ENCODE measurements at regions not wholly inside any gene's neighbourhood (a gene's known extent, or its start where the extent isn't known, plus 50 kb on each side); places are given as distances from the start of the nearest gene placed in this dataset.

DNA sequence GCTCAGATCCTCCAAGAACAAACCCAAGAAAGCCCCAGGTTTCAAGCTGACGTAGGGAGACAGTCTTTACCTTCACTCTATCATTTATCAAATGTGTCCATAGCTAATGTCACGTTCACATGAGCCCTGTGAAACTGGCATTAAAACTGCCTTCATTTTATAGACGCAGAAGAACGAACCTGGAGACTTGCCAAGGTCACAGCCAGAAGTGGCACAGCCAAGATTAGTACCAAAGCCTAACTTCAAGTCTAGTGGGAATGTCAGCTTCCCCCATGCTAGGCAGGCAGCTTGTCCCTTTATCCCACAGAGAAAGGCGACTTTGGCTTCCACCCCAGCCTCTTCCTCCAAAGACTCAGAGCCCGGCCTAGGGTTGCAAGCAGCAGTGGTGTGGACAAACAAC lies 517.2 kb downstream of the SHQ1 start:
- no peak for DNase-seq (ENCODE audit: low read depth, low spot score)

DNA sequence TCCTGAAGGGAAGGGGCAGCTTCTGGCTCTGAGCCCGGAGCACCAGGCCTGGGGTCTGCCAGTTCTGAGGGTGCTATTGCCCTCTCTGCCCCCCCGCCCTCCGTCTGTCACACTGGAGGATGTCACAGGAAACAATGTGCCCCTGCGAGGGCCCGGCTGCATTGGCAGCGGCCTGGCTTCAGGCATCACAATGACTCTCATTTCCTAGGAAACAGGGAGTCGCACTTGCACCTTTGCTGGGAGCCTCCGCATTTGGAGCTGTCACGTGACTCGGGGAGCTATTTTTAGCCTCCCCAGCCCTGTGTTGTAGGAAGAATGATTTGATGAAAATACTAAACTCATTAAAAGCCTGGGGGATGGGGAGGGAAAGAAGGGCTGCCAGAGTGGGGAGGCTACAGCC lies 518.9 kb downstream of the SHQ1 start:
- DNase-seq (ENCODE audit: low read depth, low spot score), result no peak

DNA sequence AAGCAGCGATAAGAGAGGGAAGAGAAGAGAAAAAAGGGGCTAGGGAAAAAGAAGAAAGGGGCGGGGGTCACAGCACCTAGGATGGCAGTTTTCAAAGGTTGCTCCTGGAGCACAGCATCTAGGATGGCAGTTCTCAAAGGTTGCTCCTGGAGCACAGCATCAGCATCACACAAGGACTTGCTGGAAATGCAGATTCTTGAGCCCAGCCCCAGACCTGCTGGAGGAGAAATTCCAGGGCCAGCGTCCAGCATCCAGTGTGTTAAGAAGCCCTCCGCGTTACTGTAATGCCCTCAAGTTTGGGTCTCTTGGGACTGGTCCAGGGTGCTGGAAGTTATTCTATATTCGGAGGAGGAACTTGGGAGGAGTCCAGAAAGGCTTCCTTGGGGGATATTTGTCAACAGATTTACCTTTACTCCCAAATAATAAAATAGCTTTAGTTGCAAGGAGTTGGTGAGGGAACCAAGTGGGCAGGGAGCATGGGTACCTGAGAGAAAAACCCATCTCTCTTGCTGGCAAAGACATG lies 519.4 kb downstream of the SHQ1 start:
- no peak for DNase-seq (ENCODE audit: low read depth, low spot score)

DNA sequence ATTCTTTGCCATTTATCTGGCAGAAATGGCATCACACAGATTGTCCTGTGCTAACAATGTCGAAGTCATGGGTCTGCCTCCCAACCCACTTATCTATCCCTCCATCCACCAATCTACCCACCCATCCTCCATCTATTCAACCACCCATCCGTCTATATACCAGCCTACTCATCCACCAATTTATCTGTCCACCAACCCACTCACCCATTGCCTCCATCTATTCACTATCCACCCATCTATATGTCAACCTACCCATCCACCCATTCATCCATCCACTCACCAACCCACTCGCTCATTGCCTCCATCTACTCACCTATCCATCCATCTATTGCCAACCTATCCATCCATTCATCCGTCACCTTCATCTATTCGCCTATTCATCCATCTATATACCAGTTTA lies 521.2 kb downstream of the SHQ1 start:
- no peak for DNase-seq (ENCODE audit: low read depth, low spot score)

DNA sequence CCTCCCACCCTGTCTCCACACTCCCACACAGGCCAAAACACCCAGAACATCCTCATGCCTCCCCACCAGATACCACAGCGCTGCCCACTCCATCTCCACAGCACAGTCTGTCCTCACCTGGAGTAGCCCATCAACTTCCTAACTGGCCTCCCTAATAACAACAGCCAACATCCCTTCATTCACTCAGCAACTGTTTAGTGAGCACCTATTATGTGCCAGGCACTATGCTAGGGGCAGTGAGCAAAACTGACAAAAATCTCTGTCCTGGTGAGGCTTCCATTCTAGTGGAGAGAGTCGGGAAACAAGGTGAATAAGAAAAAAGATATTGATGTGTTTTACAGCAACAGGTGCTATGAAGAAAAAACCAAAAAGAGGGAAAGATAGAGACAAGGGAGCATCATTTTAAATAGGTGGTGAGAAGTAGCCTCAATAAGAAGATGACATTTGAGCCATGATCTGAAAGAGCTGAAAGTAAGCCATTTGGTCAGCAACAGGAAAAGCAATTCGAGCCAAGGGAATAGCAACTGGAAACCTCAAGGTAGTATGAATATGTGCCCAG lies 523.9 kb downstream of the SHQ1 start:
- DNase-seq (ENCODE audit: low read depth, low spot score), result no peak

DNA sequence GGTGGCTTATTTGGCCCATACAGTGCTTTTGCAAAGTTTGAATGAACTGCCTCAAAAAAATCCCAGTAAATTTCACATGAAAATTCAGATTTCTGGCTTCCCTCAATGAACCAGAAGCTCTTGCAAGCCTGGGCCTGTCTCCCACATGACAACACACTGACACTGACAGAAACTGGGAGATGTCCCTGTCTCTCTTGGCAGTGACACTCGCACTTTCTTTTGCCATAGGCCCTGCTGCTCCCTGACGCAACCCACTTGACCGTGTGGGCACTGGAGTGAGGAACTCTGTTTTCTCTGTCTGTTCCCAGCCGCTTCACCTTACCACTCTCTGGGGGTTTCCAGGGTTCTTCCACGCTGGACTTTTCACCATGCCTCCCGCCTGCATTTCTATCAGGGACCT lies 524.5 kb downstream of the SHQ1 start:
- DNase-seq (ENCODE audit: low read depth, low spot score), result no peak

DNA sequence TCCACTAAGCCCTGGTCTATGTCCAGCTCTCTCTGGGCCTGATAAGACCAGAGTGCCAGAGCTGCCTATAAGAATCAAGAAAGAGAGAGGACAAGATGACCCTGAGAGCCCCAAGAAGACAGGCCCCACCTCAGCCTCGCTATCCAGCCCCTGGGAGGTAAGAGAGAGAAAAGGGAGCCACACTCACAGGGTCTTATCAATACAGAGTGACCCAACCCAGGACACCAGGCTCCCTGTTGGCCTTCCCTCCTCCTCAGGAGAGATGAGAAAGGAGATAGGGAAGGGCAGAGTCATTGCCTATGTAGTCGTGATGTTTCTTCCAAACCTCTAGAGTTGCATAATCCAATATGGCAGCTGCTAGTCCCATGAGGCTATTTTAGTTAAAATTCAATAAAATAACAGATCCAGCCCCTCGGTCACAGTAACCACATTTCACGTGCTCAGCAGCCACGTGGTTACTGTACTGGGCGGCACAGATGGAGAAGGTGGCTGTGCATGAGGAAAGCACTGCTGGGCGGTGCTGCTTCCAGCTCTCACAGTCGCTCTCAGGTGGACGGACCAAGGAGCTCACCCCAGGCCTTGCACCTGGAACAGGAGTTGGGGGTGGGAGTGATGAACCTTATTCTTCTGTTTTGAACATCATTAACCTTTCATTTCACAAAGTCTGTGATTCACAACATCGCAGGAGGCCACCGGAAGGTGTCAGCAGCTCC lies 525.8 kb downstream of the SHQ1 start:
- no peak for DNase-seq (ENCODE audit: low read depth, low spot score)

DNA sequence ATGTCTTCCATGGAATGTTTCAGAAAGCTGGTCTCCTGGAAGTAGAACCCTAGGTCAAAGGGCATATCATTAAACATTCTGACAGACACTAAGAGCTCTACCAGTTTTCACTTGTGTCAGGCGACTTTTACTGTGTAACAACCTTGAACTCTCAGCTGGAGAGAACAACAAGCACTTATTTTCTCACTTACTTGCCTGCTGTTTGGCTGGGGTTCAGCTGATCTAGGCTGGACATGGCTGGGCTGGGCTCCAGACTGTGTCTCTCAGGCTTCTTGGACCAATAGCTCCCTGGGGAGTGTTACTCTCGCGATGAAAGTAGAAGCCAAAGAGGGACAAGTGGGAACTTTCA lies 527.3 kb downstream of the SHQ1 start:
- DNase-seq (ENCODE audit: low read depth, low spot score), result no peak

DNA sequence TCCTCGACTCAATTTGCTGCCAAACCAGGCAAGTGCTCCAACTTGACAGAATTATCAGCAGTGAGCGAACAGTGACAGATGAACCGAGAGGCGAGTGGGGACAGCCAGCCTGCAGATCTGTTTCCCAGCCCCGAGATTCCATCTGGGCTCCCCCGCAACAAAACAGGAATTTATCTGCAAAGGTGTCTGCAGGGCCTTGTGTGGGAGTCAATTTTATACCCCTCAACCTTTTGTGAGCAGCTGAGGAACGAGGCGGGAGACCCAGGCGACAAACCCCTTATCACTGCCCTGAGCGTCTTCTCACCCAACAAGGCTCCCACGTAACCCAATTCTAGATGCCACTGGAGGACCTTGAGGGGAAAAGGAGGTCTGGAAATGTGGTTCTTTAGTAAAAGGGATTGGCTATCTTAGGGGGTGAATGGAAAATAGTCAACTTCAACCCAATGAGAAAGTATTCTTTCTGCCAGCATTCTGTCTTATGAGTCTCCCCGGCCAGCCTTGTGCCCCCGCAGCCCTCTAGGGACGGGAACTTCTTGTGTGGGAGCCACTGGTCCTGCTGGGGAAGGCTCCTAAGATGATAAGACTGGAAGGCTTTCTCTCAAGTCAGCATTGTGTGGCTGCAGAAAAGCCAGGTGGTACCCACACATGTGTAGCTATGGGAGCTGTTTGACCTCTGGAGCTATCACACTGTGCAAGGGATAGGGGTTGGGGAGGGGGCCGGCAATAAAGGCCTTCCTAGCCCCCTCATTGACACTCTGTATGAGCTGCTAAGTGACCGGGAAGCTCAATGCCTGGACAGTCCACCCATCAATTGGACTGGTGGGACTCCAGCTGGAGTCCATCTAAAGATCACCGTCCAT lies 527.9 kb downstream of the SHQ1 start:
- no peak for DNase-seq (ENCODE audit: low read depth, low spot score)

DNA sequence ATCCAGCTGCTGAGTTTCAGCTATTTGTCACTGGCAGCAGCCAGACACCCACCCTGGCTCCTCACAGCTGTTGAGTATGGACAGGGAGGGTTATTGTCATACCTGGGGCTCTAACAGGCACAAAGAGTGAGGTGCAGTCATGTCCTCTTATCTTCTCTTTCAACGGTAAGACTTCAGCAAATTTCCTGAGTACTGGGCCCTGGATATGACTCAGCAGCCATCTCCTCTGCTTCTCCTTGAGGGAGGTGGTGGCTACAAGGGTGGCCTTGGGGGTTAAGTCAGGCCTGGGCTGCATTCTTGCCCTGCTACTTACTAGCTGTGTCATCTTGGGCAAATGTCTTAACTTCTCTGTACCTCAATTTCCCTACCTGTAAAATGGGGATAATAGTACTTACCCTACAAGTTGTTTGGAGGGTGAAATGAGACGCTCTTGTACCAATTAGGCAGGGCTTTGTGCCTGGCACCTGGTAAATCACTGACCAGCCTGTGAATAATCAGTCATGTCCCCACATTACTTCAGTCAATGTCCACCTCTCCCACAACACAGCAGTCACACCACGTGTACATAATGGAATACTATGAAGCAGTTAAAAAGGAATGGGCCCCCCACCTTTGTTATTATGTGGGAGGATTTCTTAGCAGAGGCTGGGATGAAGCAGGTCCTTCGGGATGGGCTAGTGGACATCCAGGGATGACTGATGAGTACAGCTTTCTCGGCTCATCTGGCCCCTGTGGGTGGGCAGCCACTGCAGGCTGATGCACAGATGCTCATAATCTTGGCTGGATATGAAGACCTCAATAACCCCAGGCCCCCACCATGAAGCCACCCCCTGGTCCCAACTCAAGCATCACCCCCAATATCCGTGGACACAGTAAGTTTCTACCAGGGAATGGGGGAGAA lies 528.8 kb downstream of the SHQ1 start:
- DNase-seq (ENCODE audit: low read depth, low spot score), result no peak

DNA sequence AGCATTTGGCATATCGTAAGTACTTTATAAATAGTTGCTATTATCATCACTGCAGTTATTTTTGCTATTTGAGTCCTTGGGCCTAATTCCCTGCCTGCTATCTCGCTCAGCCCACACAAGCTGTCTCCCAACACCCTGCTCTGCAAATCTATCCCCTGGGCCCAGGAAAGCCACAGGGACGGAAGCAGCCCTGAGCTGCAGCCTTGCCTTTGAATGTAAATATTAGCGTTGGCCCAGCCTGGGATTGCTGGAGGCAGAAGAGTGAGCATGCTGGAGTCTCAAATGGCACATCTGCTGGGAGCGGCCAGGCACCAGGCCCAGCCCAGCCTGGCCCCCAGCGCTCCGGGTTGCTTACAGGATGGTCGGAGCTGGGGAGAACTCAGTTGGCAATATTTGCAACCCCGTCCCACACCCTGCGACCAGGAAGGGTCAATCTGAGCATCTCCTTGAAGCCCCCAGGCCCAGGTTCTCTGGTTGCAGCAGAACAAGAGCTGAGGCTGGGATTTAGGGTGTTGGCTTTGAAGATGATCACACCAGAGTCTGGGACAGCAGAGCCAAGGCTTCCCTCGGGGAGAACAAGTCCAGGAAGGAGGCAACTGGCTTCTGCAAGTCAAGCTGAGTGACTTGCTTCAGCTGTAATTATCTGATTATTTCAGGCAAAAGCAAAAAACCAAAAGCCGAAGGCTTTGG lies 529.6 kb downstream of the SHQ1 start:
- no peak for DNase-seq (ENCODE audit: low read depth, low spot score)

DNA sequence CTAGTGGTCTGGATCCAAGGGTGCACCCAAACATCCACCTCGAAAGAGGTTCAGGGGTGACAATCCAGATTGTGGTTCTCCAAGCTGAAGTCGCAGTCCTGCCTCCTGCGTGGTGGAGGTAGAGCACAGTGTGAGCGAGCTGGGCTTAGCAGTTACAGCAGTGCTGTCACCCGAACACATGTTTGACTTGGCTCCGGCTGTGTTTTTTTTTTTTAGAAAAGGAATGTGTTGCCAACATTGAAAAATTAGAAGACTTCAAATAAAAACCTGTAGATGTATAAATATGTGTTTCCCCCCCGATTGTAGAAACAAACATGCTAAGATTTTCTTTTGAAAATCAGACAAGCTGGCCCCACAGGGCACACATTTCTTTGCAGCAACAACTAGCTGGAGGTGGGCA lies 530.8 kb downstream of the SHQ1 start:
- DNase-seq (ENCODE audit: low read depth, low spot score), result no peak

DNA sequence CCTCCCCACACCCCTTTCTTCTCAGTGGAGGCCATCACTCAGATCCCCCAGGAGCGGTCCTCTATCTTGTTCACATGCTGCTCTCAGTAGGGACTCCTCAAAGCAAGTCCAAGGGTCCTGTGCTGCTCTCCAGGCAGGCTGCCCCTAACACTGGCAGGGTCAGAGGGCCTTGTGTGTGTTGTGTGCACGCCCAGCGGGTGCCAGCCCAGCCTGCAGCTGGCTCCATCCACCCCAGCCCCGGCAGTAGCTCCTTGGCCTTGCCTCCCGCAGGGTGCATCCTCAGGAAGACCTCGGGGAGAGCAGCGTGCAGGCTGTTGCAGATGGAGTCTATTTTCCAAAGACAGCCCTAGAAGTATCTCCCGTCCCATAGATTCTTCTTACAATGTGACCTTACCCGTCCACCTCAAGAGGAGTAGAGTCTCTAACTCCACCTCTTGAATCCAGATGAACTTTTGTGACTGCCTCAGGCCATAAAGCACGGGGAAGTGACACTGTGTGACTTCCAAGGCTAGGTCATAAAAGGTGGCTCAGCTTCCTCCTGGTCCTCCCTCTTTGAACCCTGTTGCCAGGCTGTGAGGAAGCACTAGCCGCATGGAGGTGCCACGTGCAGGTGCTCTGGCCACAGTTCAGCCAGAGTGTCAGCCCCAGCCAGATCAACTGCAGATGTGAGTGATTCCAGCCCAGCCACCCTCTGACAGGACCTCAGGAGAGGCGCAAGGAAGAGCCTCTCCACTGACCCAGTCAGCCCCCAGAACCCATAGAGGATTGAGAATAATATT lies 531.6 kb downstream of the SHQ1 start:
- no peak for DNase-seq (ENCODE audit: low read depth, low spot score)

DNA sequence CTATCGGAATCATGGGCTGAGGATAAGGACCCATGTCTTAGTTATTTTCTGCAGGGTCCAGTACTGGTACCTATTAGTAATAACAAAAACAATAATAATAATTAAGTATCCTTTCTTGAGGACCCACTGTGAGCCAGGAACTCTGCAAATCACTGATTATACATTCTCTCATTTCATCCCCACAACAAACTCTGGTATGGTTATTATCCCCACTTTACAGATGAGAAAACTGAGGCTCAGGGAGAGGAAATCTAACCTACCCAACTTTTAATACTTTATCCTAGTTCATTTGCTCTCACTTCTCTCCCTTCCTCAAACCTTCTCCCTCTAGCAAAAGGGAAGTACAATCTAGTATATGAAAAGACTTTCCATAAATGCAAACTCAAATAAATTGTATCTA lies 528.4 kb upstream of the PROK2 start:
- no peak for DNase-seq (ENCODE audit: low read depth, low spot score)

DNA sequence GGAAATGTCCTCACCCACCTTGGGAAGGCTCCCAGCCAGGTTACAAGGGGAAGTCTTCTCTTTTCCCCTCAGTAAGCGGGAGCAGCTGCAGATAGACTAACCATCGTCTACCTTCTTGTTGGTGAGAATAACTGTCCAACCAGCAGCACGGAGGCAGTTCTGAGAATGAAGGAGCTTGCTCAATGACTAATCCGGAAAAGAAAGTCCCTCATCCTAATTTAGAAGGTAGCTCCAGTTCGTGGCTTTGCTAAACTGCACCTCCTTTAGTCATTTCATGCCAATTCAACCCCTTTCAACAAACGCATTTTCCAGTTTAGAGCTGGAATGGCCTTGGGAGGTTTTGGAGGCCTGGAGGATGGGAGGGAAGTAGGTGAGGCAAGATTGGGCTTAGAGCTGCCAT lies 527.4 kb upstream of the PROK2 start:
- no peak for DNase-seq (ENCODE audit: low read depth, low spot score)

DNA sequence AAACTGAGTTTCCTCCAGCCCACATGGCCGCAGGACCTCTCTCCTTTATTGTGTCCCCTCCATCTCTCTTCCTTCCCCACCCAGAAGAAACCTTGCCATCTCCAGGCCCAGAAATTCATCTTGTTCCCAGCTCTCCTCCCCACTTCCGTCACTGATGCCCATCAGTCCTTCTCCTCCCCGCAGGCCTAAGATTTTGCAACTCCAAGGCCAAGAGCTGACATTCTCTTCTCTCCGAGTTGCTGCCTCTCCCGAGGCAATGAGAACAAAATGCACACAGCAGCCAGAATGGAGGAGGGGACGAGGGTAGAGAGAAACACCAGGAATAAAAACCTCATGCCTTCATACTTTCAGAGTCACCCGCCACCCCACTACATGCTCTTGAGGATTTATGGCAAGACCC lies 526.5 kb upstream of the PROK2 start:
- no peak for DNase-seq (ENCODE audit: low read depth, low spot score)

DNA sequence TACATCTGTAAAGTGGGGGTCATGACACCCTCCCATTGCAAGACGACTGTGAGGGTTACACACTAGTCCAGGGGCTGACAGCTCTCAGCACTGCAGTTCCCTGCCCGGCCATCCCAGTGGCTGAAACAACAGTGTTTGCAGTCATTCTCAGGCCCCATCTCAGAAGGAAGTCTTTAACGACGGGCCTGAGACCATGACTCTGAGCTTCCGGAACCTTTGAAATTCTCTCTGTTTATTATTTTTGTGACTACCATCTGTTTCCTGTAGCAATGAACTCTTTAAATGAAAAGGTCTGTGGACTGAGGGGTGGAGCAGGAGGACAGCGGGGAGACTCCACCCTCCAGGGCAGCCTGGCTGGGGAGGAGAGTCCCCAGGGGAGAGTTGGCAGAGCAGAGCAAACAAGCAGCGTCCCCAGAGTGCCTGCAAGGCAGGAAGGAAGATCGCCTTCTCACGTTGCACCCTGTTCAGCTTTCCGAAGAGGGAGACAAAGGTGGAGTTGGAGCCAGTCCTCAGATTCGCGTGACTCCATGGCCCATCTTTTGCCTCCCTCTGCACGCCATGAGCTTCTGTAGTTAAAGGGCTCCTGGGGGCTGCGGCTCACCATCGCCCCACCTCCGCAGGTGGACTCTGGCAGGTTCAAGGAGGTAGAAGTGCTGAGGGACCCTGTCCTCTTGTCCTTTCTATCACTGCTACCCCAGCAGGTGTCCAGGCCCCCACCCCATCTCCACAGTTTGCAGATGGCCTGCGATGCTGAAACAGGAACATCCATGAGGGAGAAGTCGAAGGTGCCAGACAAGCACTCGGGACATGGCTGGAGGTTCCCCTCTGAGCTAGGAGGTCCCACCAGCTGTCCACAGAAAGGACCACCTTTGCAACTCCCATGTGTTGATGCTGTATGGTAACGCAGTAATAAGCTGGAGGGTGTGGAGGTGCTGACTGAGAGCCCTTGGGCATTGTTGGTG lies 525.8 kb upstream of the PROK2 start:
- DNase-seq (ENCODE audit: low read depth, low spot score), result no peak

DNA sequence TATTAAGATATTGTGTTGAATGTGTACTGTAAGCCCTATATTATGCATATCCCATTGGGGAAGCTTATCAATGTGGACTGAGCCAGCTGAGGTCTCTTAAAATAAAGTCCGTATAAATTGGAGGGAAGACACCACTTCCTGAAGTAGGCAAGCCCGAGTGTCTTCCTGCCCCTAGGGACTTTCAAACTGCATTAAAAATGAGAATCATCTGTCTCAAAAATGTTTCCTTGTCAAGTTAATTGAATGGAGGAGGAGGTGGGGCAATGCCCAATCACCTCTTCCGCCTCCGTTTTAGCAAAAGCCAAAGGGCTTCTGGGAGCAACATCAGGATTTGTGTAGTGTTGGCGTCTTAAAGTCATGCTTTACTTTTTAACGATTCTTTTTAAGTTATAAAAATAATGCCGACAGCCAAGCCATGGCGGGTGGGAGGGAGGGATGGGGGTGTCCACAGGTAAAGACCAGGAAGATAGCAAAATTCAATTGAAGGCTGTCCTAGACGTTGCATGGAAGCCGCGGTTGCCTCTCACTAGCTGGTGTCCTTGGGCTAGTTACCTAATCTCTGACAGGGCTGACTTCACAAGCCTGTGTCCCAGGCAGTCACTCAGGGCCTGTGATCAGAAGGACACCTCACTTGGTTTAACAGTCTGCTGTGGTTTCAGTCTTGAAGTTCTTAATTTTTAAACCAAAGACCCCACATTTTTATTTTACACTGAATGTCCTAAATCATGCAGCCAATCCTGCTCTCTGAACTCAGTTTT lies 524.9 kb upstream of the PROK2 start:
- no peak for DNase-seq (ENCODE audit: low read depth, low spot score)

Data from activated CD4-positive, CD25-positive, alpha-beta regulatory T cell treated with anti-CD3 and anti-CD28 coated beads, Interleukin-2, amount 50 U/mL, for 16 hours (primary cell).